Kidney (tissue), 13 donors: ENCODE measurements at regions not wholly inside any gene's neighbourhood (a gene's known extent, or its start where the extent isn't known, plus 50 kb on each side); places are given as distances from the start of the nearest gene placed in this dataset.
A peak's percentile ranks its signal among the peaks of the same experiment; 100 is the strongest.

Experiments used
- DNase-seq, 5 donors: peaks; one replicate each; pipeline ENCODE4 v3.0.0-alpha.2; 2013 to 2020
- FAIRE-seq: peaks from 2 replicates; lab custom pipeline; 2012; peaks lifted over from hg19 to GRCh38; lab: Jason Lieb, UNC
- H3K27ac ChIP-seq, 2 donors: one replicate each; pipeline ENCODE4 v1.7.0; 2013; ENCODE audit warnings: low read depth in 2 of 2, low read length in 2 of 2, inconsistent platforms in 1 of 2
- H3K27me3 ChIP-seq: one replicate; pipeline ENCODE4 v1.7.1; 2013; ENCODE audit warnings: low read length, inconsistent platforms; ENCODE audit not compliant: control insufficient read depth, insufficient read depth
- H3K36me3 ChIP-seq, 3 donors: one replicate each; pipeline versions ENCODE4 v1.7.0 to v1.7.1; 2013; ENCODE audit warnings: low read length in 3 of 3, control low read depth in 1 of 3, inconsistent platforms in 1 of 3; ENCODE audit not compliant: insufficient read depth in 3 of 3, control insufficient read depth in 2 of 3
- H3K4me1 ChIP-seq, 3 donors: one replicate each; pipeline versions ENCODE4 v1.7.0 to v1.7.1; 2013; ENCODE audit warnings: low read length in 3 of 3, inconsistent platforms in 1 of 3, low read depth in 1 of 3; ENCODE audit not compliant: control insufficient read depth in 2 of 3, insufficient read depth in 2 of 3
- H3K4me3 ChIP-seq, 3 donors: one replicate each; pipeline versions ENCODE4 v1.7.0 to v1.8.1; 2013; ENCODE audit warnings: low read length in 3 of 3, control low read depth in 1 of 3, inconsistent platforms in 1 of 3
- H3K9ac ChIP-seq, 3 donors: one replicate each; pipeline versions ENCODE4 v1.7.0 to v1.7.1; 2013; ENCODE audit warnings: low read length in 3 of 3, control low read depth in 1 of 3, inconsistent platforms in 1 of 3
- H3K9me3 ChIP-seq, 3 donors: one replicate each; pipeline versions ENCODE4 v1.7.0 to v1.7.1; 2013; ENCODE audit warnings: low read length in 3 of 3, control low read depth in 1 of 3, inconsistent platforms in 1 of 3; ENCODE audit not compliant: control insufficient read depth in 2 of 3, insufficient read depth in 1 of 3
- CTCF ChIP-seq: IDR thresholded peaks from 3 replicates; pipeline ENCODE4 v1.5.1; 2012; ENCODE audit warnings: mild to moderate bottlenecking, moderate library complexity, borderline replicate concordance; ENCODE audit not compliant: insufficient read depth; ENCODE audit errors: extremely low read depth
- intact Hi-C: fragments of 100-400 bp; cut with DNase I; formaldehyde crosslinking; loops from one replicate; pipeline ENCODE4 v1.11.1; 2022
- donor health status: control.
- donor health status: control.
- donor health status: control.
- donor health status: control.
- donor health status: control.
- donor health status: DM: yes; HTN: yes; CAD: no.
- donor health status: Normal renal cell carcinoma (clear cell type).

GRCh38 chr6:134495203-134495889 lies 177.4 kb upstream of the SGK1 start:
- intact Hi-C loops, result no loop called here
- H3K36me3 ChIP-seq, result no peaks in the 10 kb centered on the region
- no peak for TF ChIP-seq CTCF
- FAIRE-seq, result peak; percentile 70
- H3K9ac ChIP-seq, result no peak overlapping the region
- no peak for DNase-seq
- no peak overlapping the region for H3K4me3 ChIP-seq
- H3K27me3 ChIP-seq, result no peaks in the 10 kb centered on the region
- H3K9me3 ChIP-seq, result no peaks in the 10 kb centered on the region
- peak overlapping the region; percentile 73 to 75 for H3K27ac ChIP-seq
- peaks cover 0 to 8% (median 2%) of the 10 kb centered on the region in 3 donors for H3K4me1 ChIP-seq

- Histone ChIP-seq H3K27me3 (no peaks in the 10 kb centered on the region), H3K27ac (no peak overlapping the region), H3K4me3 (no peak overlapping the region), H3K36me3 (no peaks in the 10 kb centered on the region), H3K9ac (no peak overlapping the region), H3K9me3 (no peaks in the 10 kb centered on the region), H3K4me1 (peaks cover 0 to 4% (median 2%) of the 10 kb centered on the region in 3 donors)
- no peak for DNase-seq
- TF ChIP-seq CTCF, result no peak
- no peak for FAIRE-seq
- intact Hi-C loops, result no loop called here
Observed at GRCh38 chr6:134493789-134494188, 175.9 kb upstream of the SGK1 start.

- Histone ChIP-seq H3K9me3 (no peaks in the 10 kb centered on the region), H3K27me3 (no peaks in the 10 kb centered on the region), H3K4me3 (no peak overlapping the region), H3K36me3 (no peaks in the 10 kb centered on the region), H3K27ac (no peak overlapping the region), H3K4me1 (peaks cover 0 to 4% (median 0%) of the 10 kb centered on the region in 3 donors), H3K9ac (no peak overlapping the region)
- no peak for DNase-seq
- TF ChIP-seq CTCF, result no peak
- intact Hi-C loops, result no loop called here
- no peak for FAIRE-seq
Observed at GRCh38 chr6:134491477-134491876, 173.6 kb upstream of the SGK1 start.
